Activated CD4-positive, alpha-beta T cell treated with anti-CD3 and anti-CD28 coated beads for 24 hours (primary cell): ENCODE measurements at regions not wholly inside any gene's neighbourhood (a gene's known extent, or its start where the extent isn't known, plus 50 kb on each side); places are given as distances from the start of the nearest gene placed in this dataset.

Experiments
- DNase-seq, 2 donors: peaks; one replicate each; pipeline ENCODE4 v3.0.0-alpha.2; 2020; ENCODE audit warnings: low read depth in 2 of 2

GRCh38 chr4:66704243-66704642, 841.1 kb downstream of the CENPC start:
- no peak for DNase-seq

DNA sequence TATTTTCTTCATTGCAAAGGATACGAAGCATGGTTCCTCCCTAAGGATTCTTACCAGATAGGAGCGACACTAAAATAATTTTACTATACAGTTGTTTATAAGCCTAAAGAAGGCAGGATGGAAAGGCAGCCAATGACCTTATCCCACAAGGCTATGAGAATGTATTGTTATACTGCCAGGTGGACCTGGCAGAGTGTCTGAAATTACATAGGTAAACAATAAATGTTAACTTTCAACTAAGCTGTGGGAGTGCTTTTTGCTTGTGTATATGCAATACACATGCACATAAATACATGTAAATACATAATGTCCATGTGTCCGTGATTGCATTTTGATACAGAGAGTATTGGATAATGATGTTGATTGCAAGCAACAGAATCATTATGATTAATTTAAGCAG, 850.6 kb downstream of the CENPC start:
- DNase-seq, result no peak

DNA sequence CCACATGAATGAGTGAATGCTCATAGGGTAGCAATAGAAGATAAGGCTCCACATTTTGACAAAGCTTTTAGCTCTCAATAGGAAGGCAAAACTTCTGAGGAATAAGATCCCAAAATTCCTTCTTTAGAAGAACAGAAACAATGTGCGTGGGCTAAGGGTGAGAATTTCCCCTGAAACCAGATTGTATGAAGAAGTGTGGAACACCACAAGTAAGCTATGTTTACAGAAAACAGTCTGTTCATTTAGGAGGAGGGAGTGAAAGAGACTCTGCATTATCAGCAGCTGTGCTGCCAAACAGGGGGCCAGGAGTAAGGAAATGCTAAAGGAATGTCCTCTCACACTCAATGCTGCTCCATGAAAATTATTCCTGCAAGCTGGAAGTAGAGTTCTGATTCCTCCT, 851.6 kb downstream of the CENPC start:
- no peak for DNase-seq

DNA sequence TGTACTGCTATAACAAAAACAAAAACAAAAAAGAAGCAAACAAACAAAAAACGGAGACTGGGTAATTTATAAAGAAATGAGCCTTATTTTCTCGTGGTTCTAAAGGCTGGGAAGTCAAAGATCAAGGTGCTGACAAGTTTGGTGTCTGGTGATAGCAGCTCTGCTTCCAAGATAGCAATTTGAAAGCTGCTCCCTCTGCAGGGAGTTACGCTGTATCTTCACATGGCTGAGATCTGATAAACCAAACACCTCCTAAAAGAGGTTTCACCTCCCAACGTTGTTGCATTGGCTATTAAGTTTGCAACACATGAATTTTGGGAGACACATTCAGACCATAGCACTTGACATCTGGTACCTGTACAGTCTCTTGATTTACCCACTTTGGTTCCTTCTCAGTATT, 854.2 kb downstream of the CENPC start:
- no peak for DNase-seq

- DNase-seq, result no peak
These were observed 856.6 kb downstream of the CENPC start for GRCh38 chr4:66688674-66689073.

DNA sequence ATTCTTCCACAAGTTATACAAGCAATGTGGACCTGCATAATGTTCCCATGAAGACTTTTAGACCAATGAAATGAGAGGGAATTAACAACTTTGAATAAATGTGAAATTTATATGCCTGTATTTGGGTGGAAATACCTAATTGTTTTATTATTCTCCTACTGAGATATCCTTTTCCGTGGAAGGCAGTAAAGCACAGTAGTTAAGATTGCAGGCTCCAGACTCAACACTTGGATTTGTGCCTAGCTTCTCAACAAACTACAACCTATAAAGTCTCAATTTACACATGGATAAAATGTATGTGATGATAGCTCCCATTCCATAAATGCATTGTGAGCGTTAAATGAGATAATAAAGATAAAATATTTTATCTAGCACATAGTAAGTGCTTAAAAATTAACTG, 857.8 kb downstream of the CENPC start:
- DNase-seq, result no peak

GRCh38 chr4:66681962-66682361, 863.3 kb downstream of the CENPC start:
- DNase-seq, result no peak

DNA sequence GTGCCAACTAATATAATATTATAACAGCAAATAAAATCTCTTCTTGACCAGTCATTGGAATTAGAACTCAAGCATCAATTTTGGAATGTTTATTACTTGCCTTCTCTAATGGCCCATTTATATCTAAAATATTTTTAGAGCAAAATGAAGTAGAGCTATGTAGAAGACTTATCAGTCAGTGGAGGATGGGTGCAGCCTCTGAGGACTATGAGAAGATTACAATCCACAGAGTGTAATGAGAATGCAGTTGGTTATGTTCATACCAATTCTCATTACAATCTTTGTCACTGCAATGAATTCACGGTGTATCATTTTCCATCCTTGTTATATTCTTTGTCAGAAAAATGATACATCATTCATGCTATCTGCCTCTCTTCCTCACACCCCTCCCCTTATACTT, 878.1 kb downstream of the CENPC start:
- DNase-seq, result no peak

GRCh38 chr4:66662620-66663019, 882.7 kb downstream of the CENPC start:
- no peak for DNase-seq

DNA sequence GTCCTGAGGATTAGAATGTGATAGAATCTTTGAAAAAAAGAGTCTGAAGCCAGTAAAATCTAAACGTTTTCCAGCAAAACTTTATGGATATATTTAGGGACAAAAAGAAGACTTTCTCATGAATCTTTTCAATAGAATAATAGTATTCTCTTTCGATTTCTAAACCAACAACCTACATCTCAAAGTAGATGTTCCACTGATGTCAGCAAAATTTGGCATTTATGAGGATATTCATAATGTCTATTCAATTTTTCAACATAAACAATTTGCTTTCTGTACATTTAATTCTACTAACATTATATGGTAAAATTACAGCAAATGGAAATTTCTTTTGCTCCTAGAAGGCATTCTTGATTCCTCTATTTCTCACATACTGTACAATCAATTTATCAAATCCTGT, 886.5 kb downstream of the CENPC start:
- no peak for DNase-seq

DNA sequence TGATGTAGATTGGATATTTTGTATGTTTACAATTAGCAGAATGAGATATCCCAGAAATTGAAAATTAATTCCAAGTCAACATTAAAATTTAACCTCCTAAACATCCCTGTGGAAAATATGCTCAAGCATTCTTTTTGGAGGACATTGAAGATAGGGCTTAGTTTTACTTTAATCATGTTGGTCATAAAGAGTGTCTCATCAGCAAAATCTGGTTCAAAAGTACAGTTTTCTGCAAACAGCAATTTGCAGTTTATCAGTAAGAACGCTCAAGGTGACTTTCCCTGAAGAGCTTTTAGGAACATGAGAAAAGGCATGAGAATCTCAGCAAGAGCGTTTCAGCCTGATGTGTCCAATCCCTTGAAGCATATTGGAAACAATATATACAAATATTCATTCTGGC, 889.8 kb downstream of the CENPC start:
- DNase-seq, result no peak

DNA sequence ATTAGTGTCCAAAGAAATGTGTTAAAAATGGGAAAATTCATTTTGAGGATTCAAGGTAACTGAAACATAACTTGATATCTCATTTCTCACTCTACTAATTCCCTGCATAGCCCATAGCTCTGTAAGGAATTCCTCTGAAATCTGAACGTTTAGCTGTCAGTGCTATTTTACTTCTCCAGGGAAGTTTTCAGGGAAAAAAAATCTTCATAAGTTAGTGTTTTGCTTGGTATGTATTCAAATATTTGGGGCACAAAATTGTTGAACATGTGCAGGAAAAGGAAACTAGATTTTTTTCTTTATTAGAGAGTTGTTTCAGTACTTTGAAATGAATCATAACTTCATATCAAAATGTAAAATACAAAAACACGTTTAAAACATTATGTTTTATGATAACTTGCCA, 891.4 kb downstream of the CENPC start:
- no peak for DNase-seq

DNA sequence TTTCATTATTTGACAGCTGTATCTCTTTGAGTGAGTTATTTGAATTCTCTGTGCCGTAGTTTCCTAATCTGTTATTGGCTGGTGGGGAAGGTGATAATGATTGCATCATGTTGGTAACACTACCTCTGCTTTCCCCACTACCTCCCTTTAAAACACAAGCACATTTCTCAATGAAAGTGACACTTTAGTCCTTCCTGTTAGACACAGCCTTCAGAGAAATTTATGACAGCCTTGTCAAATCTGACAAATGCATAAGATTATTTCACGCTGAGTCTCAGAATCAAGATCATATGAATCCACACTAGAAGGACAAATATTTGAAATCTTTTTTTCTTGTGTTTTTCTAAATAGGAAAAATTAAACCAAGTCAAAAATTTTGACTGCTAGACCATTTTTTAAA, 896.1 kb downstream of the CENPC start:
- no peak for DNase-seq

DNA sequence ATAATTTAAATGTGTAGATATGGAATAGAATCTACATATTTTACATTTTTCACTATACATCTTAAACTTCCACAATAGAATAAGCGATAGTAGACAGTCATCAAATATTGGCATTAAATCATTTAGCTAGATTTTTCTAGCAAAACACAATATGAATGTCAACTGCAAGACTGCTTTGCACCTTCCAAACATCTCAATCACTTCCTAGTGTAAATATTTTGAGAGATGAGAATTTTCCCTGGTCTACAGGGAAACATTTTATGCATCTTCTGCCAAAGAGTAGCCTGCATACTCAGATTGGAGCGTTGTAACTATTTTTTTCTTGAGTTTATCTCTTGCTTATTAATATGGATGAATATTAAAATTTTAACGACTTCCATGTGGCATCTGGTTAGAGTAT, 897.4 kb downstream of the CENPC start:
- DNase-seq, result no peak

GRCh38 chr4:66647476-66647875, 897.8 kb downstream of the CENPC start:
- no peak for DNase-seq

- no peak for DNase-seq
These were observed 904.9 kb downstream of the CENPC start for GRCh38 chr4:66640233-66640990.

- no peak for DNase-seq
These were observed 905.9 kb downstream of the CENPC start for GRCh38 chr4:66639361-66639760.

DNA sequence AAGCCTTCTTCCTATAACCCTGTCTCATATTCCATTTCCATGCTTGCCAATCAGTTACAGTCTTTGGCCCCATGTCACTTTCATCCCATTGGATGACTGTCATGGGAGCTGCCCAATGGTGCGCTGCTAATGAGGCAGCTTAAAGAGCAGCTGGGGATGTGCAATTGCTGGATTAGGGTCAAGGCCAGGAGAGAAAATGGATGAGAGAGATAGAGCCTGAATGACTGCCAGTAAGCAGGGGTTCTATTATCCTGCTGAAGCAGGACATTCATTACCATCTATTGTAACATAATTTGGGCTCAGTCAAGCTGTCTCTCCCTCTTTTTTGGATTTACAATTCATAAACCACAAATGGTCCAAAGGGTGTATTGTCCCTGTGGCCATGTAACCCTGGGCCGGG, 909.0 kb downstream of the CENPC start:
- DNase-seq, result no peak

- DNase-seq, result no peak
These were observed 911.8 kb downstream of the CENPC start for GRCh38 chr4:66633477-66633876.

DNA sequence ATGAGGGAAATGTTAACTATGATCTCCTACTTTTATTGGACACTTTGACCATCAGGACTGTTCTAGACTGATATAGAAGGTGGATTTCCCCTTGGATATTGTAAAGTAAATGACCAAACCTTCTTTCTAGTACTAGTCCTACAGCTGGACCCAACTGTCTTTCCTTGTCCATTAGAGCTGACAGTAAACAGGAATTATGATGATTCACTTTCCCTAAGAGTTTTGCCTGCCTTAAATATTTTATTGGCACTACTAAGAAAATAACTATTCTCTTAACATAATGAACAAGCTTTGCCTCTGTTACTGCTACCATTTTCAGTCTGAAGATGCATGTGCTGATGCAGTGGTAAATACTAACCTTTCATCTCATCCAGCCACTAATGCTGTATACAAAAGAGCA, 915.4 kb downstream of the CENPC start:
- no peak for DNase-seq

DNA sequence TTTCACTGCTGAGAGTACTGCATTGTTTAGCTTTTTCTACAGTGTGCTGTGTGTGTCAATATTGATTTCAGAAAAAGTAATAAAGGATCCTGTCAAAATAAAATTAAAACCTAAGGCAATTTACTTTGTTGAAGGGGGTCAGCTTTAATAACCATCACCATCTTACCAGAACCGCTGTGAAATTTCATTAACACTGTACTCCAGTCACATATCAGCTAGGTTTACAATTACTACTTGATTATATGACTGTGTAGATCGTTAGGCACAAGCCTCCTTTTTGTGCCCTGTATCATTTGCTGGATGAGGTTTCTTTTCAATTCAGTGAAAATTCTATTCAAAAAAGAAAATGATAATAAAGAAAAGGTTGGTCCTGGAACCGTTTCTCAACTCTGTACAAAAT, 917.2 kb downstream of the CENPC start:
- no peak for DNase-seq

GRCh38 chr4:66625480-66625879, 919.8 kb downstream of the CENPC start:
- DNase-seq, result no peak

GRCh38 chr4:66613591-66613990, 931.7 kb downstream of the CENPC start:
- no peak for DNase-seq

DNA sequence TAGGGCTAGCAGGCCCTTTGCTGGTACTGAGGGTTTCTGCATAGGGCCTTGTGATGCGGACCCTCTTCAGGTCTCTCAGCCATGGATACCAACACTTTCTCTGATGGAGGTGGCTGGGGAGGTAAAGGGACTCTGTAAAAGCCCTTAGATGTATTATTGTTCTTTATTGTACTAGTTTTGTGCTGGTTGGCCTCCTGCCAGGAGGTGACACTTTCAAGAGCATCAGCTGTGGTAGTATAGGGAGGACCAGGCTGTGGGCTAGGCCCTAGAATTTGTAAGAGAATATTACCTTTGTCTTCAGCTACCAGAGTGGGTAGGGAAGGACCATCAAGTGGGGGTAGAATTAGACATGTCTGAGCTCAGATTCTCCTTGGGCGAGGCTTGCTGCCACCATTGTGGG, 936.3 kb downstream of the CENPC start:
- no peak for DNase-seq
